Right lobe of liver (tissue), 6 donors: ENCODE measurements at regions not wholly inside any gene's neighbourhood (a gene's known extent, or its start where the extent isn't known, plus 50 kb on each side); places are given as distances from the start of the nearest gene placed in this dataset.
A peak's percentile ranks its signal among the peaks of the same experiment; 100 is the strongest.

ENCODE experiments used
- ATAC-seq, 4 donors: fragments of 200-7000 bp; cut with Tn5 transposase; one replicate each; pipeline ENCODE4 v1.9.1; 2020; ENCODE audit warnings: mild to moderate bottlenecking in 4 of 4, moderate library complexity in 4 of 4
- DNase-seq, 3 donors: peaks; one replicate each; pipeline ENCODE4 v3.0.0-alpha.2; 2020
- H3K27ac ChIP-seq, 3 donors: fragments of 200-600 bp; one replicate each; pipeline ENCODE4 v1.8.0; 2022
- H3K27me3 ChIP-seq, 2 donors: fragments of 200-600 bp; one replicate each; pipeline ENCODE4 v1.8.0; 2022
- H3K36me3 ChIP-seq, 4 donors: fragments of 200-600 bp; sonication (generic) in 1 of 4; one replicate each; pipeline versions ENCODE4 v1.5.1 to v1.8.0; 2017 to 2022; ENCODE audit warnings: control low read depth in 1 of 4
- H3K4me1 ChIP-seq, 4 donors: fragments of 200-600 bp; sonication (generic) in 1 of 4; one replicate each; pipeline versions ENCODE4 v1.5.1 to v1.8.0; 2017 to 2022; ENCODE audit warnings: control low read depth in 1 of 4
- H3K4me3 ChIP-seq, 3 donors: fragments of 200-600 bp; one replicate each; pipeline ENCODE4 v1.8.0; 2022
- H3K9me3 ChIP-seq, 4 donors: fragments of 200-600 bp; sonication (generic) in 1 of 4; one replicate each; pipeline versions ENCODE4 v1.5.1 to v1.8.0; 2017 to 2022; ENCODE audit warnings: control low read depth in 1 of 4
- POLR2A ChIP-seq: fragments of 450-650 bp; IDR thresholded peaks from one replicate; pipeline ENCODE4 v1.6.1; 2017; ENCODE audit warnings: antibody characterized with exemption, mild to moderate bottlenecking
- WGBS: methylation state at CpG from one replicate; pipeline ENCODE4 v1.1.6; 2018; ENCODE audit warnings: low coverage, low lambda C conversion rate; ENCODE audit not compliant: insufficient coverage; ENCODE audit errors: missing lambda C conversion rate; 5-methylcytosine and 5-hydroxymethylcytosine counted together
- intact Hi-C, 2 donors: fragments of 100-400 bp; cut with DNase I; formaldehyde crosslinking; loops; one replicate each; pipeline versions ENCODE4 v1.11.2 to v1.14.1; 2022
- TF ChIP-seq, protein P1 (sequence below), 4 donors: fragments of 200-600 bp in 3 of 4; fragments of 450-650 bp in 1 of 4; IDR thresholded peaks; one replicate each; pipeline versions ENCODE4 v1.5.1 to v1.8.0; 2016 to 2022; ENCODE audit warnings: antibody characterized with exemption in 4 of 4, mild to moderate bottlenecking in 2 of 4
- donor health status: DM: no; HTN: yes; CAD: no.
- donor health status: DM: no; HTN: no; CAD: no.
- donor health status: DM: no; HTN: no; CAD: no.
- donor health status: DM: no; HTN: yes; CAD: no.
- donor health status: DM: no; HTN: yes; CAD: no.

DNA sequence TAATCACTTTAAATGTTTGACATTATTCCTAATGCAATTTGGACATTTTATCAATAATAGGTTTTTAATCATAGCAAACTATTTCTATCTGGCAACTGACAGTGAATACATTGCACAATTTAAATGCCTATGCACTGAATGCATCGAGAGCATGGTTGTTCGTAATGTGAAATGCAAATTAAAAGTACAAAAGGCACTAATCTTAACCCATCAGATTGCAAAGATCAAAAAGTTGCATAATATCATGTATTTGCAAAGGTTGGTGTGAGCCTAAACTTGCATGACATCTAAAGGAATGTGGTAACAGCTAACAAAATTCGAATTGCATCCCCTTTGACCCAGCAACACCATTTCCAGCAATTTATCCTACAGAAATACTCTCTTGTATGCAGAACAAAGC lies 469.9 kb upstream of the IRAK1BP1 start:
- ATAC-seq: peak; percentile 36 to 87 (median 70)
- H3K36me3 ChIP-seq: no peaks in the 10 kb centered on the region
- peaks cover 0 to 18% (median 0%) of the 10 kb centered on the region in 4 donors for H3K4me1 ChIP-seq
- no peak overlapping the region for H3K4me3 ChIP-seq
- peak overlapping the region in 1 of 3 donors; percentile 2 for H3K27ac ChIP-seq
- no peak for TF ChIP-seq POLR2A
- TF ChIP-seq, protein P1, sequence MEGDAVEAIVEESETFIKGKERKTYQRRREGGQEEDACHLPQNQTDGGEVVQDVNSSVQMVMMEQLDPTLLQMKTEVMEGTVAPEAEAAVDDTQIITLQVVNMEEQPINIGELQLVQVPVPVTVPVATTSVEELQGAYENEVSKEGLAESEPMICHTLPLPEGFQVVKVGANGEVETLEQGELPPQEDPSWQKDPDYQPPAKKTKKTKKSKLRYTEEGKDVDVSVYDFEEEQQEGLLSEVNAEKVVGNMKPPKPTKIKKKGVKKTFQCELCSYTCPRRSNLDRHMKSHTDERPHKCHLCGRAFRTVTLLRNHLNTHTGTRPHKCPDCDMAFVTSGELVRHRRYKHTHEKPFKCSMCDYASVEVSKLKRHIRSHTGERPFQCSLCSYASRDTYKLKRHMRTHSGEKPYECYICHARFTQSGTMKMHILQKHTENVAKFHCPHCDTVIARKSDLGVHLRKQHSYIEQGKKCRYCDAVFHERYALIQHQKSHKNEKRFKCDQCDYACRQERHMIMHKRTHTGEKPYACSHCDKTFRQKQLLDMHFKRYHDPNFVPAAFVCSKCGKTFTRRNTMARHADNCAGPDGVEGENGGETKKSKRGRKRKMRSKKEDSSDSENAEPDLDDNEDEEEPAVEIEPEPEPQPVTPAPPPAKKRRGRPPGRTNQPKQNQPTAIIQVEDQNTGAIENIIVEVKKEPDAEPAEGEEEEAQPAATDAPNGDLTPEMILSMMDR (IDR thresholded peaks at IDR 0.05): no peak
- 9% methylated on average over 3 of the region's 3 CpGs for WGBS
- intact Hi-C loops: no loop called here
- no peaks in the 10 kb centered on the region for H3K27me3 ChIP-seq
- H3K9me3 ChIP-seq: no peaks in the 10 kb centered on the region
- no peak for DNase-seq

DNA sequence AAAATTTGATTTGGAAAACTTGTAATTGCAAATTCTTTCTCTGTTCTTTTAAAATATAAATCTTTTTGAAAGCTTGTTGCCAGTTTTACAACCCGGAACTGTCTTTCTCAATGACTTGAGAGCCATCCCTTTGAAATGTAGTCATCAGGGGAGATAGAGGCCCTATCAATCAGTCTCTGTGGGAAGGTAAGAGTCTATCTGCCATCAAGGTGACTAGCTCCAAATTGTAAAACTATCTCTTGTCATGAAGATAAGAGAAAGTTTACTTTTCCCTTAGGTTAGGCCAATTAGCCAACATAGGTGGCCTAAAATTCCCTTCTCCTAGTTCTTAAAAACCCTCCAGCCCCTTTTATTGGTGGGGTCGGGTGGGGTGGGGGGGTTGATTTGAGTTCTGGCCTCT lies 469.1 kb upstream of the IRAK1BP1 start:
- WGBS: 29% methylated on average over 2 of the region's 2 CpGs
- TF ChIP-seq, protein P1 (IDR thresholded peaks at IDR 0.05): no peak
- TF ChIP-seq POLR2A: no peak
- H3K4me1 ChIP-seq: peaks cover 0 to 18% (median 0%) of the 10 kb centered on the region in 4 donors
- intact Hi-C loops: no loop called here
- no peaks in the 10 kb centered on the region for H3K36me3 ChIP-seq
- H3K4me3 ChIP-seq: no peak overlapping the region
- no peaks in the 10 kb centered on the region for H3K9me3 ChIP-seq
- DNase-seq (no peak), ATAC-seq (peak in 1 of 4 donors; percentile 64)
- no peaks in the 10 kb centered on the region for H3K27me3 ChIP-seq
- H3K27ac ChIP-seq: peak overlapping the region in 1 of 3 donors; percentile 2

DNA sequence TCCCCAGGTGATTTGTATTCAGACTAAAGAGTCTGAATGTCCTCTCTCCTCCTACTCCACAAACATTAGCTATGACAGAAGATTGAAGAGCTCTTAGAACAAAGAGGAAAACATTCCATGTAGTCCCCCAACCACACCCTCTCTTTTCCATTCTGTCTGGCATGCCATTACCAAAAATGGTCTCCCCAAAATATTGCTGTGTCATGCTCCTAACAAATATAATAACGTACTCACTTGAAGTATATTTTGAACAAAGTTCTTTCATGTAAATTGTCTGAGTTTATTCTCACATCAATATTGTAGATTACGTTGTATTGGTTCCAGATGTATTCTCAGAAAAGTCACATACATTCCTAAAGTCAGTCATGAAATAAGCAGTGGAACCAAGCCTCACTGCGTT lies 467.3 kb upstream of the IRAK1BP1 start:
- 70% methylated on average over 3 of the region's 3 CpGs for WGBS
- Histone ChIP-seq H3K4me3 (no peak overlapping the region), H3K9me3 (no peaks in the 10 kb centered on the region), H3K4me1 (peaks cover 0 to 18% (median 0%) of the 10 kb centered on the region in 4 donors), H3K36me3 (no peaks in the 10 kb centered on the region), H3K27me3 (no peaks in the 10 kb centered on the region), H3K27ac (no peak overlapping the region)
- DNase-seq: no peak
- intact Hi-C loops: no loop called here
- TF ChIP-seq POLR2A: no peak
- TF ChIP-seq, protein P1 (IDR thresholded peaks at IDR 0.05): no peak
- ATAC-seq: no peak

DNA sequence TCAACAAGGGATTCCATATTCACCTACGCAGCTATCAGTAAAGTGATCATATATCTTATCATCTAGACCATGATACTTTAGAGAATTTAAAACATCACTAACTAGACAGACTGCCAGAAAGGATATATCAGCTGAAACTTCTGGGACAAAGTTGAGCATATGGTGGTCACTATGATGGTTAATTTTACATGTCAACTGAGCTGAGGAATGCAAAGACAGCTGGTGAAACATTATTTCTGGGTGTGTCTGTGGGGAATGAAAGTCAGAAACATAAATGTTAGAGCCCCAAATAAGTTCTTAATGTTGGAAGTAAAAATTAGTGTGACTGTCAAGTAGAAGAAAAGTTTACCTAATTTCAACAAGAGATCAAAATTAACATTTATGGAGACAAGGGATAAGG lies 440.0 kb upstream of the IRAK1BP1 start:
- ATAC-seq (no peak), DNase-seq (no peak)
- intact Hi-C loops: no loop called here
- Histone ChIP-seq H3K36me3 (no peaks in the 10 kb centered on the region), H3K4me1 (no peaks in the 10 kb centered on the region), H3K4me3 (no peak overlapping the region), H3K27ac (no peak overlapping the region), H3K27me3 (no peaks in the 10 kb centered on the region), H3K9me3 (no peaks in the 10 kb centered on the region)
- WGBS: 70% methylated on average over 1 of the region's 1 CpG
- TF ChIP-seq, protein P1 (IDR thresholded peaks at IDR 0.05): no peak
- TF ChIP-seq POLR2A: no peak

DNA sequence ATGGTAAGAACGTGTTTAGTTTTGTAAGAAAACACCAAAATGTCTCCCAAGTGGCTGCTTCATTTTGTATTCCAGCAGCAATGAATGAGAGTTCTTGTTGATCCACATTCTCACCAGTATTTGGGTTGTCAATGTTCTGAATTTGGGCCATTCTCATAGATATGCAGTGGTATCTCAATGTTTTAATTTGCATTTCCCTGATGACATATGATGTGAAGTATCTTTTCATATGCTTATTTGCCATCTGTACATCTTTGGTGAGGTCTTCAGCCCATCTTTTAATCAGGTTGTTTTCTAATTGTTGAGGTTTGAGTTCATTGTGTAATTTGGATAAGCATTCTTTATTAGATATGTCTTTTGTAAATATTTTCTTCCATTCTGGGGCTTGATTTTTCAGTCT lies 436.8 kb upstream of the IRAK1BP1 start:
- WGBS: 25% methylated on average over 1 of the region's 1 CpG

More for the DNA sequence above, 436.8 kb upstream of the IRAK1BP1 start:
- no peak overlapping the region for H3K4me3 ChIP-seq
- ATAC-seq (no peak), DNase-seq (no peak)
- no peaks in the 10 kb centered on the region for H3K27me3 ChIP-seq
- no peaks in the 10 kb centered on the region for H3K4me1 ChIP-seq
- no peak for TF ChIP-seq POLR2A
- TF ChIP-seq, protein P1 (IDR thresholded peaks at IDR 0.05): no peak
- intact Hi-C loops: no loop called here
- H3K27ac ChIP-seq: no peak overlapping the region
- H3K36me3 ChIP-seq: no peaks in the 10 kb centered on the region
- no peaks in the 10 kb centered on the region for H3K9me3 ChIP-seq
